Suppressor macrophage (primary cell): ENCODE measurements at regions not wholly inside any gene's neighbourhood (a gene's known extent, or its start where the extent isn't known, plus 50 kb on each side); places are given as distances from the start of the nearest gene placed in this dataset.

ENCODE experiments used
- DNase-seq, 4 experiments: peaks; one replicate each; pipeline ENCODE4 v3.0.0-alpha.2; 2020 to 2022

GRCh38 chr10:131445623-131446022 is 134.1 kb upstream of the TCERG1L start:
- DNase-seq: no peak

GRCh38 chr10:131446171-131446570 is 134.7 kb upstream of the TCERG1L start:
- no peak for DNase-seq

GRCh38 chr10:131448171-131448570 is 136.7 kb upstream of the TCERG1L start:
- DNase-seq: no peak

GRCh38 chr10:131448883-131449282 is 137.4 kb upstream of the TCERG1L start:
- DNase-seq: no peak

GRCh38 chr10:131450216-131450765 is 138.8 kb upstream of the TCERG1L start:
- no peak for DNase-seq

GRCh38 chr10:131451407-131452015 is 140.0 kb upstream of the TCERG1L start:
- DNase-seq: no peak

GRCh38 chr10:131452926-131453720 is 141.6 kb upstream of the TCERG1L start:
- DNase-seq: no peak

GRCh38 chr10:131453721-131454634 is 142.5 kb upstream of the TCERG1L start:
- peak; percentile 68 to 84 (median 79) for DNase-seq

- no peak for DNase-seq
Observed at GRCh38 chr10:131456411-131456810, 144.9 kb upstream of the TCERG1L start.

GRCh38 chr10:131461093-131461492 is 149.6 kb upstream of the TCERG1L start:
- DNase-seq: no peak

GRCh38 chr10:131464789-131465188 is 153.3 kb upstream of the TCERG1L start:
- no peak for DNase-seq

GRCh38 chr10:131469551-131469950 is 158.0 kb upstream of the TCERG1L start:
- DNase-seq: no peak

- DNase-seq: no peak
Observed at GRCh38 chr10:131473645-131474044, 162.1 kb upstream of the TCERG1L start.

- DNase-seq: no peak
Observed at GRCh38 chr10:131474416-131474815, 162.9 kb upstream of the TCERG1L start.

- no peak for DNase-seq
Observed at GRCh38 chr10:131475043-131475442, 163.5 kb upstream of the TCERG1L start.

- no peak for DNase-seq
Observed at GRCh38 chr10:131475803-131476202, 164.3 kb upstream of the TCERG1L start.

- no peak for DNase-seq
Observed at GRCh38 chr10:131477457-131478121, 166.1 kb upstream of the TCERG1L start.

- no peak for DNase-seq
Observed at GRCh38 chr10:131478377-131478989, 167.0 kb upstream of the TCERG1L start.

- DNase-seq: no peak
Observed at GRCh38 chr10:131480066-131480465, 168.5 kb upstream of the TCERG1L start.

- DNase-seq: no peak
Observed at GRCh38 chr10:131480861-131481260, 169.3 kb upstream of the TCERG1L start.

- DNase-seq: no peak
Observed at GRCh38 chr10:131485732-131486131, 174.2 kb upstream of the TCERG1L start.

- DNase-seq: no peak
Observed at GRCh38 chr10:131487822-131488221, 176.3 kb upstream of the TCERG1L start.
